HL-60/S4 (cell line): ENCODE measurements at regions not wholly inside any gene's neighbourhood (a gene's known extent, or its start where the extent isn't known, plus 50 kb on each side); places are given as distances from the start of the nearest gene placed in this dataset.
"Not testable (repeated sequence)": the region's sequence is repeated elsewhere in the genome, so short reads cannot be mapped to it uniquely, and the experiment has no call there.

Source experiments
- in situ Hi-C: fragments of 300-500 bp; cut with MboI; formaldehyde crosslinking; loops from 2 replicates; pipeline ENCODE4 v1.14.3; 2022; ENCODE audit warnings: low sequenced_read_pairs

DNA sequence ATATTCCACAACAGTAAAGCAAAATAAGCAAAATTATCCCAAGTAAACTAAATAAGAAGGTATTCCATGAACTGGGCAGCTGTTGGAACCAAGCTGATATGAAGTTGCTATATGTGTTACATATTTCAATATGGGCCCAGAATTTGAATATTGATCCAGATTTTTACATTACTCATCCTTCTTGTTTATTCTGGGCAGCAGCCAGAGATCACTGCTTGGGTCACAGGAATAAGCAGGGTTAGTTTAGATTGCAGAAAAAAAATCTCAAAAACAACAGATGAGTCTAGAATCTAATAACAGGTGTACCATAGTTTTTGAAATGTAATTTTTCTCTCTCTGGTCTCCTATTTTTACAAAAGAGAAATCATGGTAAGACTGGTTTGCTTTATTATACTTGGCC is 171.5 kb upstream of the NAMPT start:
- in situ Hi-C loops: no loop called here

GRCh38 chr7:106452031-106452851 is 167.5 kb upstream of the NAMPT start:
- in situ Hi-C loops: no loop called here

DNA sequence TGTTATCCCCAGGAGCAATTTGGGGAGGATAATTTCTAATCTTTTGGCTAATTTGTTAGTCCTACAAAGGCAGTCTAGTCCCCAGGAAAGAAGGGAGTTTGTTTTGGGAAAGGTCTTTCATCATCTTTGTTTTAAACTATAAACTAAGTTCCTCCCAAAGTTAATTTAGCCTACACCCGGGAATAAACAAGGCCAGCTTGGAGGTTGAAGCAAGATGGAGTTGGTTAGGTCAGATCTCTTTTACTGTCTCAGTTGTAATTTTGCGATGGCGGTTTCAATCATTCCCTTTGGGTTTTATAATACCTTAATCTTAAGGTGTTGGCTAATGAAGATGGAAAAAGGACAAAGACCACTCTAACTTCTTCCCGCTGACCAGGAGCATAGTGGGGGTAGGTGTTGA is 166.4 kb upstream of the NAMPT start:
- in situ Hi-C loops: no loop called here

DNA sequence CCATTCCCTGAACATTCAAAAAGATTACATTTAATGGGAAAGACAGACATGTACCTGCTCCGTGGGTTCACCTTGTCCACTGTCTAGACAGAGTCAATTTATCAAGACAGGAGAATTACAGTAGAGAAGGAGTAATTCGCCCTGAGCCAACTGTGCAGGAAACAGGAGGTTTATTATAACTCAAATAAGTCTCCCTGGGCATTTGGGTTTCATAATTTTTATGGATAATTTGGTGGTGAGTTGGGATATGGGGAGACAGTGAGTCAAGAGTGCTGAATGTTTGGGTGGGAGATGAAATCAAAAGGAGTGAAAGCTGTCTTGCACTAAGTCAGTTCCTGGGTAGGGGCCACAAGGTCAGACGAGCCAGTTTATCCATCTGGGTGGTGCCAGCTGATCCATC is 165.9 kb upstream of the NAMPT start:
- in situ Hi-C loops: no loop called here

- in situ Hi-C loops: no loop called here
Observed at GRCh38 chr7:106448992-106449859, 164.4 kb upstream of the NAMPT start.

GRCh38 chr7:106448346-106448991 is 163.7 kb upstream of the NAMPT start:
- in situ Hi-C loops: no loop called here

GRCh38 chr7:106447318-106447847 is 162.6 kb upstream of the NAMPT start:
- in situ Hi-C loops: no loop called here

DNA sequence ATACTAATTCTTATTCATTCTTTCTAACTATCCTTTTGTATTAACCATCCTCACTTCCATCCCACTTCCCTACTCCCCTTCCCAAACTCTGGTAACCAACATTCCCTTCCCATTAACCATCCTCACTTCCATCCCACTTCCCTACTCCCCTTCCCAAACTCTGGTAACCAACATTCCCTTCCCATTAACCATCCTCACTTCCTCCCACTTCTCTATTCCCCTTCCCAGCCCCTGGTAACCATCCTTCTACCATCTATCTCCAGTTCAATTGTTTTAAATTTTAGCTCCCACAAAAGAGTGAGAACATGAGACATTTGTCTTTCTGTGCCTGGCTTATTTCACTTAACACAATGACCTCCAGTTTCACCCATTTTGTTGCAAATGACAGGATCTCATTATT is 160.6 kb upstream of the NAMPT start:
- in situ Hi-C loops: not testable (repeated sequence)

GRCh38 chr7:106444068-106444655 is 159.4 kb upstream of the NAMPT start:
- in situ Hi-C loops: no loop called here

DNA sequence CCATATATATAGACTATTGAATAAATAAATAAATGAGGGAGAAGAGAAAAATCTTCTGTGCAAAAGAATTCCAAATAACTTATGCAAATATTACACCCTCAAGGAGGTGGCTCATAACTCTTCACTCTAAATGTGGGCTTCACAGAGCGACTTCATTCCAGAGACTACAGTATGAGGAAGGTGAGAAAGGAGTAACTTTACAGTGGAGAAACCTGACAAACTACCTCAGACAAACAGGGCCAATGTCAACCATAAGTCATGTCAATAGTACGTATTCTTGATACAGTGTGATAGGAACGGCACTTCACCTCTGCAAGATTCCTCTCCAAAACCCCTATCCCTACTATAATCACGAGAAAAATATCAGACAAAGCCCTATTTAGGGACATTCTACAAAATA is 158.4 kb upstream of the NAMPT start:
- in situ Hi-C loops: no loop called here

GRCh38 chr7:106442476-106442875 is 157.7 kb upstream of the NAMPT start:
- in situ Hi-C loops: no loop called here

- in situ Hi-C loops: not testable (repeated sequence)
Observed at GRCh38 chr7:106441343-106441742, 156.6 kb upstream of the NAMPT start.

- in situ Hi-C loops: not testable (repeated sequence)
Observed at GRCh38 chr7:106436933-106437332, 152.2 kb upstream of the NAMPT start.

GRCh38 chr7:106433377-106433776 is 148.6 kb upstream of the NAMPT start:
- in situ Hi-C loops: no loop called here

- in situ Hi-C loops: no loop called here
Observed at GRCh38 chr7:106430535-106431455, 146.0 kb upstream of the NAMPT start.

DNA sequence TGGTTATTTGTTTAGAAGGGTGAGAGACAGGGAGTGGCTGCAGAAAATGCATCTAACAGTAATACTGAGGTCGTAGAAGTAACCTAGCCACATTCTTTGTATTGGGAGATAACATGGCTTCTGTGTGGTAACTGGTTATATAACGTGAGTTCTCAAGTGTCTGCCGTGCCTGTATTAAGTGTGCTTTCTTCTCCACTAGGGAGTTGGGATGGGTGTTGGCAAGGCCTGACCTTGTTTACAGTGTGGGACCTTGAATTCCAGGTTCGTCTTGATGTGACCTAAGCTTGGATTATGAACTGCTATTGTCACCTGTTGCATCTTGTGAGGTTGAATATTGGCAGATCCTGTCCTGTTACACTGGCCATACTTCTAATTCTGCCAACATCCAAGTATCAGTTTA is 145.3 kb upstream of the NAMPT start:
- in situ Hi-C loops: no loop called here

DNA sequence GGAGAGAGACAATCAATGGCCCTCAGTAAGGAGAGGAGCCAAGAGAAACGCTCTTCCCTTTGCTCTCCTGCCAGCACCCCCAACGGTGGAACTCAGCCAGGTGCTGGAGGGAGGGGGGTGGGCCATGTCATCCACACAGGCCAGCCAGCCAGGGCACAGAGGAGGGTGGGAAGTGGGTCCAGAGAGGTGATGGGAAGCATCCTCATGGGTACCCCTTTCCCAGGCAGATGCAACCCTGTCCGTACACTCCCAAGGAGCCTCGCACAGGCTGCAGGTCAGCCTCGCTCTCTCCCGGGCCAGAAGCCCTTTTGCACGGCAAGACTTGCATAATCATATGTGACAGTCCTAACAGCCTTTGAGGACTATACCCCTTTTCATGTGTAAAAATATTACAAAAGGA is 142.0 kb upstream of the NAMPT start:
- in situ Hi-C loops: no loop called here

DNA sequence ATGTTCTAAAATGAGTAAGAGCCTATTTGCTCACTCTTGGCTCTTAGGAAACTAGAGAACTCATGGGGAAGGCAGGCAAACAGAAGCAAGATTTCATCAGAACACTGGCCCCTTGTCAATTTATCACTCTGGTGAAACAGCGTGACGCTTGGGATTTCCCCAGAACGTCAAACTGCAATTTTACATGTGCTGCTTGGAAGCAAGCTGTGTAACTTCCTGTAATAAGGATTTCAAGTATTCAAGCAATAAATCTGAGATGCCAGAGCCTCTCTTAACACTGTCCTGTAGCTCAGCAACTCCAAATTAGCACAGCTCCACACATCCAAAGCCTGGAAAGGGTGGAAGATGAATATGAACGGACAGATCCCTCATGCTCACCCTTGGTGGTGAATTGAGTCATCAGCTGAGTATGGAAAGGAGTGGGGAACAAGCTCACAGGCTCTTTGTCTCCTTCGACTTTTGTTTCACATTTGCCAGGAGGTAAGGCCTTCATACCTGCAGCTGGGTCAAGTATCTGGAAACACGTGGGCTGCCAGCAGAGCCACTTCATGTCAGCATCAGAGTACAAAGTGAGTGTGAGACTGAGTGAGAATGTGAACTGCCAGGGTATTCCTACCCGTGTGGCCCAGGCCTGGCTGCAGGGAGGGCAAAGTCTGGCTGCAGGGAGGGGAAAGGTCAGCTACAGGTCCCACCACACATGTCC is 140.4 kb upstream of the NAMPT start:
- in situ Hi-C loops: no loop called here

GRCh38 chr7:106424476-106425016 is 139.8 kb upstream of the NAMPT start:
- in situ Hi-C loops: no loop called here
